Upper lobe of left lung (tissue), 6 donors: ENCODE measurements at regions not wholly inside any gene's neighbourhood (a gene's known extent, or its start where the extent isn't known, plus 50 kb on each side); places are given as distances from the start of the nearest gene placed in this dataset.

Experiments
- ATAC-seq, 2 donors: fragments of 200-7000 bp; cut with Tn5 transposase; one replicate each; pipeline ENCODE4 v1.9.1; 2022; ENCODE audit warnings: mild to moderate bottlenecking in 2 of 2, moderate library complexity in 2 of 2; ENCODE audit not compliant: low FRiP score in 2 of 2
- DNase-seq, 2 donors: peaks; one replicate each; pipeline ENCODE4 v3.0.0-alpha.2; 2019 to 2020
- H3K27ac ChIP-seq, 4 donors: fragments of 200-600 bp; sonication (generic); one replicate each; pipeline ENCODE4 v1.5.1; 2016 to 2019
- H3K27me3 ChIP-seq, 4 donors: fragments of 200-600 bp; sonication (generic); one replicate each; pipeline ENCODE4 v1.5.1; 2017 to 2019
- H3K36me3 ChIP-seq, 4 donors: fragments of 200-600 bp; sonication (generic); one replicate each; pipeline ENCODE4 v1.5.1; 2016 to 2019
- H3K4me1 ChIP-seq, 4 donors: fragments of 200-600 bp; sonication (generic); one replicate each; pipeline ENCODE4 v1.5.1; 2018 to 2019
- H3K4me3 ChIP-seq, 4 donors: fragments of 200-600 bp; sonication (generic); one replicate each; pipeline ENCODE4 v1.5.1; 2017 to 2019; ENCODE audit warnings: mild to moderate bottlenecking in 2 of 4, moderate library complexity in 1 of 4
- H3K9me3 ChIP-seq, 4 donors: fragments of 200-600 bp; sonication (generic); one replicate each; pipeline ENCODE4 v1.5.1; 2018 to 2019
- CTCF ChIP-seq, 6 experiments: fragments of 450-650 bp in 4 of 6; fragments of 200-600 bp in 2 of 6; sonication (generic) in 2 of 6; IDR thresholded peaks; one replicate each; pipeline ENCODE4 v1.5.1; 2016 to 2019; ENCODE audit warnings: antibody characterized with exemption in 6 of 6
- EP300 ChIP-seq, 4 donors: sonication (generic); formaldehyde crosslinking; IDR thresholded peaks; one replicate each; pipeline ENCODE4 v1.5.1; 2017; ENCODE audit warnings: antibody characterized with exemption in 4 of 4, control low read depth in 2 of 4
- POLR2A ChIP-seq, 4 donors: fragments of 450-650 bp; IDR thresholded peaks; one replicate each; pipeline ENCODE4 v1.5.1; 2016 to 2017; ENCODE audit warnings: antibody characterized with exemption in 4 of 4, mild to moderate bottlenecking in 2 of 4
- POLR2AphosphoS5 ChIP-seq, 2 donors: sonication (generic); formaldehyde crosslinking; IDR thresholded peaks; one replicate each; pipeline ENCODE4 v1.5.1; 2017; ENCODE audit warnings: antibody characterized with exemption in 2 of 2
- WGBS, 2 donors: methylation state at CpG; one replicate each; pipeline ENCODE4 v1.1.5; 2017 to 2018; 5-methylcytosine and 5-hydroxymethylcytosine counted together
- donor health status: DM: no; HTN: no; CAD: no; lungs with moderate emphysema.
- donor health status: DM: no; HTN: yes; CAD: no; lungs with severe emphysema.

- Histone ChIP-seq H3K27ac (no peak overlapping the region), H3K36me3 (no peaks in the 10 kb centered on the region), H3K4me1 (no peaks in the 10 kb centered on the region), H3K4me3 (no peak overlapping the region), H3K27me3 (no peaks in the 10 kb centered on the region), H3K9me3 (no peaks in the 10 kb centered on the region)
- WGBS, 2 donors, result 66 to 67% methylated on average over 4 of the region's 4 CpGs
- TF ChIP-seq EP300 (IDR thresholded peaks at IDR 0.05), result no peak
- TF ChIP-seq POLR2A (IDR thresholded peaks at IDR 0.05), result no peak
- no peak for TF ChIP-seq POLR2AphosphoS5 (IDR thresholded peaks at IDR 0.05)
- TF ChIP-seq CTCF (IDR thresholded peaks at IDR 0.05), result no peak
- no peak for DNase-seq
- ATAC-seq, result no peak
Observed at GRCh38 chr10:84908491-84908890, 580.1 kb downstream of the CCSER2 start.

- no peaks in the 10 kb centered on the region for H3K36me3 ChIP-seq
- no peaks in the 10 kb centered on the region for H3K4me1 ChIP-seq
- H3K4me3 ChIP-seq, result no peak overlapping the region
- TF ChIP-seq POLR2AphosphoS5 (IDR thresholded peaks at IDR 0.05), result no peak
- TF ChIP-seq EP300 (IDR thresholded peaks at IDR 0.05), result no peak
- no peak for TF ChIP-seq CTCF (IDR thresholded peaks at IDR 0.05)
- no peak for TF ChIP-seq POLR2A (IDR thresholded peaks at IDR 0.05)
- H3K9me3 ChIP-seq, result peaks cover 0 to 7% (median 6%) of the 10 kb centered on the region in 4 donors
- no peak overlapping the region for H3K27ac ChIP-seq
- 43 to 61% methylated on average over 1 of the region's 1 CpG for WGBS, 2 donors
- H3K27me3 ChIP-seq, result no peaks in the 10 kb centered on the region
- DNase-seq (no peak), ATAC-seq (no peak)
Observed at GRCh38 chr10:84921701-84922100, 593.3 kb downstream of the CCSER2 start.

- Histone ChIP-seq H3K27ac (no peak overlapping the region), H3K4me1 (no peaks in the 10 kb centered on the region), H3K9me3 (peaks cover 0 to 2% (median under 1%) of the 10 kb centered on the region in 4 donors), H3K4me3 (no peak overlapping the region), H3K27me3 (no peaks in the 10 kb centered on the region), H3K36me3 (no peaks in the 10 kb centered on the region)
- DNase-seq (no peak), ATAC-seq (no peak)
- 85 to 91% methylated on average over 2 of the region's 2 CpGs for WGBS, 2 donors
- no peak for TF ChIP-seq CTCF (IDR thresholded peaks at IDR 0.05)
- TF ChIP-seq POLR2A (IDR thresholded peaks at IDR 0.05), result no peak
- no peak for TF ChIP-seq EP300 (IDR thresholded peaks at IDR 0.05)
- no peak for TF ChIP-seq POLR2AphosphoS5 (IDR thresholded peaks at IDR 0.05)
Observed at GRCh38 chr10:84924131-84924530, 595.7 kb downstream of the CCSER2 start.

- no peak for DNase-seq
- no peak for TF ChIP-seq POLR2A (IDR thresholded peaks at IDR 0.05)
- no peak for TF ChIP-seq EP300 (IDR thresholded peaks at IDR 0.05)
- TF ChIP-seq CTCF (IDR thresholded peaks at IDR 0.05), result no peak
- no peak for TF ChIP-seq POLR2AphosphoS5 (IDR thresholded peaks at IDR 0.05)
- Histone ChIP-seq H3K4me1 (no peaks in the 10 kb centered on the region), H3K9me3 (no peaks in the 10 kb centered on the region), H3K27me3 (no peaks in the 10 kb centered on the region), H3K4me3 (no peak overlapping the region), H3K27ac (no peak overlapping the region), H3K36me3 (no peaks in the 10 kb centered on the region)
- no peak for ATAC-seq
Observed at GRCh38 chr10:84925495-84925894, 597.1 kb downstream of the CCSER2 start.

GRCh38 chr10:84933402-84933801 lies 605.0 kb downstream of the CCSER2 start:
- H3K4me3 ChIP-seq, result no peak overlapping the region
- ATAC-seq, result no peak
- no peaks in the 10 kb centered on the region for H3K9me3 ChIP-seq
- H3K27ac ChIP-seq, result no peak overlapping the region
- TF ChIP-seq POLR2AphosphoS5 (IDR thresholded peaks at IDR 0.05) (no peak), CTCF (IDR thresholded peaks at IDR 0.05) (no peak), POLR2A (IDR thresholded peaks at IDR 0.05) (no peak), EP300 (IDR thresholded peaks at IDR 0.05) (no peak)
- H3K36me3 ChIP-seq, result no peaks in the 10 kb centered on the region
- no peak for DNase-seq
- WGBS, 2 donors, result 55 to 75% methylated on average over 7 of the region's 7 CpGs
- H3K4me1 ChIP-seq, result no peaks in the 10 kb centered on the region
- no peaks in the 10 kb centered on the region for H3K27me3 ChIP-seq
